H1 (cell line): ENCODE measurements at regions not wholly inside any gene's neighbourhood (a gene's known extent, or its start where the extent isn't known, plus 50 kb on each side); places are given as distances from the start of the nearest gene placed in this dataset.

Source experiments
- CTCF ChIA-PET: fragments of 300-600 bp; sonication (Branson Sonifier 250); formaldehyde crosslinking; loops from one replicate; lab custom pipeline; 2021; ENCODE audit not compliant: partially characterized antibody; lab: Charles Lee
- POLR2A ChIA-PET: fragments of 300-600 bp; sonication (Branson Sonifier 250); formaldehyde crosslinking; loops from one replicate; lab custom pipeline; 2021; ENCODE audit warnings: inconsistent platforms; ENCODE audit not compliant: partially characterized antibody; lab: Charles Lee
- DNase-seq, 2 experiments: peaks; one replicate each; pipeline versions ENCODE4 v3.0.0 to v3.0.0-alpha.2; 2010 to 2022; ENCODE audit warnings: low spot score in 2 of 2, low read depth in 1 of 2, mixed read lengths in 1 of 2
- FAIRE-seq: peaks from 2 replicates; lab custom pipeline; 2011; peaks lifted over from hg19 to GRCh38; lab: Jason Lieb, UNC
- H2AFZ ChIP-seq: 2 replicates; pipeline ENCODE4 v1.8.1; 2012; ENCODE audit warnings: low read length, inconsistent platforms
- H2AK5ac ChIP-seq: 2 replicates; pipeline ENCODE4 v1.6.1; 2013; ENCODE audit warnings: low read depth, low read length
- H2BK120ac ChIP-seq: replicated peaks from 2 replicates; pipeline ENCODE3; 2013; ENCODE audit warnings: low read depth, low read length, inconsistent platforms
- H2BK12ac ChIP-seq: 2 replicates; pipeline ENCODE4 v1.6.1; 2013; ENCODE audit warnings: low read depth, low read length
- H2BK15ac ChIP-seq: 2 replicates; pipeline ENCODE4 v1.6.1; 2013; ENCODE audit warnings: low read length
- H2BK20ac ChIP-seq: 2 replicates; pipeline ENCODE4 v1.6.1; 2013; ENCODE audit warnings: low read length
- H2BK5ac ChIP-seq: 2 replicates; pipeline ENCODE4 v1.6.1; 2013; ENCODE audit warnings: low read depth, low read length
- H3K14ac ChIP-seq: 2 replicates; pipeline ENCODE4 v1.6.1; 2013; ENCODE audit warnings: inconsistent platforms; ENCODE audit not compliant: insufficient read length
- H3K18ac ChIP-seq: 2 replicates; pipeline ENCODE4 v1.6.1; 2013; ENCODE audit warnings: low read length; ENCODE audit errors: extremely low read depth
- H3K23ac ChIP-seq: 2 replicates; pipeline ENCODE4 v1.6.1; 2013; ENCODE audit warnings: inconsistent platforms; ENCODE audit not compliant: insufficient read length
- H3K23me2 ChIP-seq: 2 replicates; pipeline ENCODE4 v1.6.1; 2013; ENCODE audit warnings: low read depth, low read length
- H3K27ac ChIP-seq: 2 replicates; pipeline ENCODE4 v1.6.1; 2011; ENCODE audit warnings: low read depth, low read length, inconsistent platforms
- H3K27me3 ChIP-seq, 4 experiments: replicated peaks in 1 of 4; 1 replicate in 1 of 4; 2 replicates in 3 of 4; pipeline versions ENCODE4 v1.6.1 to v1.8.1; 2011 to 2013; ENCODE audit warnings: low read length in 3 of 4, mild to moderate bottlenecking in 3 of 4, inconsistent platforms in 2 of 4, mixed read lengths in 2 of 4, moderate library complexity in 1 of 4; ENCODE audit not compliant: control insufficient read depth in 3 of 4, insufficient read depth in 3 of 4; ENCODE audit errors: extremely low read depth in 1 of 4
- H3K36me3 ChIP-seq, 4 experiments: 2 replicates each; pipeline versions ENCODE4 v1.6.1 to v1.8.1; 2011 to 2013; ENCODE audit warnings: mild to moderate bottlenecking in 4 of 4, low read length in 3 of 4, moderate library complexity in 2 of 4, control low read depth in 1 of 4, inconsistent platforms in 1 of 4; ENCODE audit not compliant: insufficient read depth in 4 of 4, control insufficient read depth in 2 of 4
- H3K4ac ChIP-seq: replicated peaks from 2 replicates; pipeline ENCODE3; 2013; ENCODE audit warnings: low read length, low read depth, mixed read lengths, inconsistent platforms; ENCODE audit not compliant: insufficient read length
- H3K4me1 ChIP-seq, 4 experiments: replicated peaks in 1 of 4; 1 replicate in 1 of 4; 2 replicates in 3 of 4; pipeline versions ENCODE4 v1.6.1 to v1.8.1; 2011 to 2013; ENCODE audit warnings: low read length in 3 of 4, inconsistent platforms in 2 of 4, mixed read lengths in 1 of 4; ENCODE audit not compliant: insufficient read depth in 4 of 4, control insufficient read depth in 3 of 4
- H3K4me2 ChIP-seq, 2 experiments: 2 replicates each; pipeline versions ENCODE4 v1.6.1 to v1.8.1; 2011 to 2013; ENCODE audit warnings: low read depth in 2 of 2, low read length in 2 of 2, control low read depth in 1 of 2, inconsistent platforms in 1 of 2, mild to moderate bottlenecking in 1 of 2; ENCODE audit not compliant: insufficient read depth in 1 of 2
- H3K4me3 ChIP-seq, 4 experiments: fragments of 200-600, 300-600 bp in 1 of 4; sonication (generic), shearing (Covaris generic), sonication (Bioruptor Twin) in 1 of 4; 2 replicates each; pipeline versions ENCODE4 v1.5.1 to v1.8.1; 2011 to 2016; ENCODE audit warnings: low read length in 4 of 4, low read depth in 3 of 4, control low read depth in 2 of 4, inconsistent platforms in 2 of 4, mild to moderate bottlenecking in 2 of 4, mixed read lengths in 1 of 4, moderate library complexity in 1 of 4; ENCODE audit not compliant: insufficient read depth in 2 of 4; ENCODE audit errors: extremely low read depth in 1 of 4
- H3K56ac ChIP-seq: replicated peaks from 2 replicates; pipeline ENCODE3; 2013; ENCODE audit warnings: low read depth, mild to moderate bottlenecking, mixed read lengths, low read length, inconsistent platforms; ENCODE audit not compliant: insufficient read length
- H3K79me1 ChIP-seq: 2 replicates; pipeline ENCODE4 v1.6.1; 2013; ENCODE audit warnings: low read depth, low read length, control low read depth
- H3K79me2 ChIP-seq, 2 experiments: 2 replicates each; pipeline versions ENCODE4 v1.6.1 to v1.8.1; 2012 to 2013; ENCODE audit warnings: low read length in 2 of 2, mild to moderate bottlenecking in 2 of 2, inconsistent platforms in 1 of 2; ENCODE audit not compliant: insufficient read depth in 2 of 2, control insufficient read depth in 1 of 2
- H3K9ac ChIP-seq, 4 experiments: replicated peaks in 1 of 4; 1 replicate in 1 of 4; 2 replicates in 3 of 4; pipeline versions ENCODE4 v1.6.1 to v1.8.1; 2011 to 2013; ENCODE audit warnings: low read depth in 3 of 4, low read length in 3 of 4, control low read depth in 2 of 4, mild to moderate bottlenecking in 2 of 4, moderate library complexity in 2 of 4, inconsistent platforms in 1 of 4; ENCODE audit errors: extremely low read depth in 1 of 4
- H3K9me3 ChIP-seq, 2 experiments: 2 replicates each; pipeline versions ENCODE4 v1.6.1 to v1.8.1; 2012 to 2013; ENCODE audit warnings: mild to moderate bottlenecking in 2 of 2, moderate library complexity in 2 of 2, control low read depth in 1 of 2, inconsistent platforms in 1 of 2, low read depth in 1 of 2, low read length in 1 of 2, mixed read lengths in 1 of 2; ENCODE audit not compliant: insufficient read depth in 2 of 2
- H4K20me1 ChIP-seq, 2 experiments: replicated peaks in 1 of 2; 2 replicates each; pipeline versions ENCODE3 to v1.8.1; 2011 to 2013; ENCODE audit warnings: inconsistent platforms in 2 of 2, low read length in 2 of 2, mild to moderate bottlenecking in 1 of 2; ENCODE audit not compliant: insufficient read depth in 2 of 2, control insufficient read depth in 1 of 2
- H4K5ac ChIP-seq: 2 replicates; pipeline ENCODE4 v1.6.1; 2013; ENCODE audit warnings: low read length, low read depth, mixed read lengths, inconsistent platforms; ENCODE audit not compliant: insufficient read length
- H4K8ac ChIP-seq: 2 replicates; pipeline ENCODE4 v1.8.0; 2013; ENCODE audit warnings: mild to moderate bottlenecking, moderate library complexity, low read length, inconsistent platforms; ENCODE audit not compliant: insufficient read depth; ENCODE audit errors: extremely low read depth
- H4K91ac ChIP-seq: replicated peaks from 2 replicates; pipeline ENCODE3; 2013; ENCODE audit warnings: low read length, mixed read lengths, inconsistent platforms; ENCODE audit not compliant: insufficient read length
- BCL11A ChIP-seq, 2 experiments: IDR thresholded peaks; one replicate each; pipeline ENCODE4 v1.6.1; 2011; ENCODE audit warnings: low read depth in 2 of 2, low read length in 2 of 2, mild to moderate bottlenecking in 2 of 2
- BRCA1 ChIP-seq: IDR thresholded peaks from 2 replicates; pipeline ENCODE4 v1.6.1; 2012; ENCODE audit warnings: low read depth, low read length, improper control_type of control experiment
- FOSL1 ChIP-seq: IDR thresholded peaks from 2 replicates; pipeline ENCODE4 v1.6.1; 2011; ENCODE audit warnings: mild to moderate bottlenecking, low read depth, low read length, moderate library complexity; ENCODE audit not compliant: insufficient read depth
- POU5F1 ChIP-seq: IDR thresholded peaks from 2 replicates; pipeline ENCODE4 v1.6.1; 2011; ENCODE audit warnings: low read depth, mild to moderate bottlenecking, low read length, moderate library complexity
- RNF2 ChIP-seq: fragments of 200-900, 300-1000 bp; sonication (generic); IDR thresholded peaks from 2 replicates; pipeline ENCODE4 v1.7.1; 2016; ENCODE audit warnings: borderline replicate concordance, low read depth, mild to moderate bottlenecking, antibody characterized with exemption, low read length; ENCODE audit not compliant: poor library complexity, severe bottlenecking; ENCODE audit errors: missing control alignments
- SAP30 ChIP-seq: fragments of 300-600 bp; sonication (generic); IDR thresholded peaks from 2 replicates; pipeline ENCODE4 v1.7.1; 2012; ENCODE audit warnings: low read length, moderate library complexity, mild to moderate bottlenecking, inconsistent platforms; ENCODE audit not compliant: insufficient read depth, insufficient replicate concordance
- SP1 ChIP-seq: IDR thresholded peaks from 2 replicates; pipeline ENCODE4 v1.6.1; 2011; ENCODE audit warnings: low read depth, low read length
- SP4 ChIP-seq: IDR thresholded peaks from 2 replicates; pipeline ENCODE4 v1.6.1; 2012; ENCODE audit warnings: low read length, inconsistent platforms
- SRF ChIP-seq: IDR thresholded peaks from 2 replicates; pipeline ENCODE4 v1.6.1; 2011; ENCODE audit warnings: mild to moderate bottlenecking, low read depth, low read length, moderate library complexity
- SUZ12 ChIP-seq: fragments of 200-600 bp; sonication (generic); IDR thresholded peaks from 2 replicates; pipeline ENCODE4 v1.6.1; 2012; ENCODE audit warnings: mild to moderate bottlenecking, inconsistent platforms, low read length, moderate library complexity, mixed read lengths
- WGBS, 2 experiments: shearing (Covaris generic) in 1 of 2; methylation state at CpG; one replicate each; pipeline versions ENCODE4 v1.1.6 to v1.1.7; 2013 to 2015; ENCODE audit warnings: low lambda C conversion rate in 2 of 2, mixed read lengths in 2 of 2, inconsistent platforms in 1 of 2, low coverage in 1 of 2, missing lambda C conversion rate in 1 of 2; ENCODE audit not compliant: insufficient replicate concordance in 2 of 2, insufficient coverage in 1 of 2, insufficient read length in 1 of 2; ENCODE audit errors: extremely low coverage in 1 of 2, missing lambda C conversion rate in 1 of 2; 5-methylcytosine and 5-hydroxymethylcytosine counted together

GRCh38 chr9:33703430-33704102 lies 91.8 kb upstream of the PRSS3 start:
- H3K4me1 ChIP-seq: no peaks in the 10 kb centered on the region
- POLR2A ChIA-PET: no interaction called here
- no peak overlapping the region for H4K8ac ChIP-seq
- H3K9me3 ChIP-seq: peaks cover 0 to 3% of the 10 kb centered on the region in 2 experiments; a peak in 1 of 4 replicates
- H3K9ac ChIP-seq: no peak overlapping the region
- H3K79me2 ChIP-seq: no peaks in the 10 kb centered on the region
- no peak overlapping the region for H2BK120ac ChIP-seq
- H2BK20ac ChIP-seq: no peak overlapping the region
- no peak overlapping the region for H2BK15ac ChIP-seq
- TF ChIP-seq SAP30 (no peak), SP4 (no peak), RNF2 (no peak), SP1 (no peak), POU5F1 (no peak), BRCA1 (no peak), SRF (no peak), BCL11A (IDR thresholded peaks at IDR 0.05; ENCODE audit: low read depth in 2 of 2, low read length in 2 of 2) (no peak), FOSL1 (no peak), SUZ12 (no peak)
- CTCF ChIA-PET: interaction anchor here (1.6 to 7.4 kb wide), 2 partner anchors 17 to 80 kb away, joined by 5 to 50 read pairs; no protein-coding TSS in a partner anchor
- no peak overlapping the region for H2AFZ ChIP-seq
- no peak overlapping the region for H4K91ac ChIP-seq
- no peak overlapping the region for H3K4me3 ChIP-seq
- H3K27me3 ChIP-seq: no peaks in the 10 kb centered on the region
- FAIRE-seq: no peak
- H3K4me2 ChIP-seq: no peak overlapping the region
- H3K79me1 ChIP-seq: no peaks in the 10 kb centered on the region
- H3K27ac ChIP-seq: no peak overlapping the region
- no peak for DNase-seq
- no peak overlapping the region for H3K23ac ChIP-seq
- H2BK12ac ChIP-seq: no peak overlapping the region
- H2AK5ac ChIP-seq: no peak overlapping the region
- no peak overlapping the region for H3K14ac ChIP-seq
- no peaks in the 10 kb centered on the region for H4K20me1 ChIP-seq
- H3K4ac ChIP-seq: no peak overlapping the region
- H3K56ac ChIP-seq: no peak overlapping the region
- H4K5ac ChIP-seq: no peak overlapping the region
- no peaks in the 10 kb centered on the region for H3K23me2 ChIP-seq
- no peaks in the 10 kb centered on the region; a peak in 1 of 8 replicates for H3K36me3 ChIP-seq
- H3K18ac ChIP-seq: no peak overlapping the region
- WGBS, 2 experiments: 83% methylated on average over 8 of the region's 8 CpGs; no CpG with 5 or more reads in 1 of the 2 experiments
- H2BK5ac ChIP-seq: no peak overlapping the region
